K562 (cell line): ENCODE measurements at regions not wholly inside any gene's neighbourhood (a gene's known extent, or its start where the extent isn't known, plus 50 kb on each side); places are given as distances from the start of the nearest gene placed in this dataset.

Source experiments
- ATAC-seq: fragments of 200-7000 bp; cut with Tn5 transposase; 3 replicates; pipeline ENCODE4 v1.9.1; 2020; ENCODE audit warnings: moderate library complexity
- BruUV-seq: library from RNA; stranded (reverse); fragments of 400-500 nt; replicated peaks from 2 replicates; lab custom pipeline; 2021; lab: Mats Ljungman, UMichigan
- CTCF ChIA-PET: fragments of 300-600 bp; formaldehyde crosslinking; extraction: SDS; loops from one replicate; lab custom pipeline; 2021; ENCODE audit warnings: low intra/inter-chr PET ratio; lab: Yijun Ruan, JAX
- POLR2A ChIA-PET: fragments of 300-600, 350-650 bp; sonication (Branson Sonifier 250); formaldehyde crosslinking; extraction: SDS; loops from one replicate; lab custom pipeline; 2021; ENCODE audit warnings: antibody characterized with exemption, inconsistent platforms; lab: Yijun Ruan, JAX
- DNase-seq, 4 experiments: peaks; one replicate each; pipeline versions ENCODE4 v3.0.0 to v3.0.0-alpha.2; 2011 to 2018; ENCODE audit warnings: low spot score in 3 of 4, mixed read lengths in 3 of 4; ENCODE audit errors: extremely low read depth in 1 of 4
- FAIRE-seq: peaks from 2 replicates; lab custom pipeline; 2011; peaks lifted over from hg19 to GRCh38; lab: Jason Lieb, UNC
- H2AFZ ChIP-seq: 2 replicates; pipeline ENCODE4 v1.6.0; 2011; ENCODE audit warnings: low read depth, low read length, control low read depth, inconsistent platforms
- H3K27ac ChIP-seq: fragments of 200-600 bp; 3 replicates; pipeline ENCODE4 v1.8.0; 2011; ENCODE audit warnings: low read depth, mild to moderate bottlenecking, control low read depth, inconsistent platforms, low read length, moderate library complexity, mixed read lengths; ENCODE audit errors: extremely low read depth
- H3K27me3 ChIP-seq, 2 experiments: fragments of 300-600 bp in 1 of 2; 2 replicates in 1 of 2; 3 replicates in 1 of 2; pipeline versions ENCODE4 v1.6.0 to v1.8.0; 2011; ENCODE audit warnings: inconsistent platforms in 2 of 2, low read length in 2 of 2, mild to moderate bottlenecking in 1 of 2, mixed read lengths in 1 of 2, moderate library complexity in 1 of 2; ENCODE audit not compliant: control insufficient read depth in 2 of 2, insufficient read depth in 2 of 2
- H3K36me3 ChIP-seq: fragments of 300-600 bp; 3 replicates; pipeline ENCODE4 v1.8.0; 2011; ENCODE audit warnings: mild to moderate bottlenecking, low read length, inconsistent platforms; ENCODE audit not compliant: control insufficient read depth, insufficient read depth
- H3K4me1 ChIP-seq, 2 experiments: fragments of 200-600 bp in 1 of 2; replicated peaks in 1 of 2; 2 replicates in 1 of 2; 3 replicates in 1 of 2; pipeline versions ENCODE4 v1.5.1 to v1.8.0; 2011; ENCODE audit warnings: inconsistent platforms in 2 of 2, low read length in 2 of 2, mild to moderate bottlenecking in 1 of 2, mixed read lengths in 1 of 2, moderate library complexity in 1 of 2; ENCODE audit not compliant: control insufficient read depth in 2 of 2, insufficient read depth in 2 of 2
- H3K4me2 ChIP-seq: 2 replicates; pipeline ENCODE4 v1.6.1; 2011; ENCODE audit warnings: low read length, control low read depth, inconsistent platforms, mixed read lengths; ENCODE audit not compliant: insufficient read depth
- H3K4me3 ChIP-seq: fragments of 200-600 bp; sonication (generic), shearing (Covaris generic); 2 replicates; pipeline ENCODE4 v1.5.1; 2016; ENCODE audit warnings: control low read depth, inconsistent platforms
- H3K79me2 ChIP-seq: fragments of 200-600 bp; 3 replicates; pipeline ENCODE4 v1.8.0; 2011; ENCODE audit warnings: low read length, inconsistent platforms; ENCODE audit not compliant: control insufficient read depth, insufficient read depth
- H3K9ac ChIP-seq, 2 experiments: 2 replicates each; pipeline versions ENCODE4 v1.6.0 to v1.6.1; 2011; ENCODE audit warnings: low read depth in 2 of 2, low read length in 2 of 2, control low read depth in 1 of 2, inconsistent platforms in 1 of 2, mild to moderate bottlenecking in 1 of 2, mixed read lengths in 1 of 2; ENCODE audit not compliant: insufficient read depth in 1 of 2
- H3K9me1 ChIP-seq: one replicate; pipeline ENCODE4 v1.6.0; 2011; ENCODE audit warnings: inconsistent platforms, mild to moderate bottlenecking, low read length, moderate library complexity; ENCODE audit not compliant: control insufficient read depth, insufficient read depth
- H3K9me3 ChIP-seq: replicated peaks from 2 replicates; pipeline ENCODE4 v1.5.1; 2011; ENCODE audit warnings: low read depth, low read length, inconsistent platforms; ENCODE audit not compliant: control insufficient read depth, insufficient read depth
- H4K20me1 ChIP-seq: replicated peaks from 2 replicates; pipeline ENCODE4 v1.6.1; 2011; ENCODE audit warnings: low read length, inconsistent platforms, mixed read lengths; ENCODE audit not compliant: control insufficient read depth, insufficient read depth
- DPF2 ChIP-seq: fragments of 450-650 bp; IDR thresholded peaks from 2 replicates; pipeline ENCODE4 v1.6.1; 2016
- EZH2 ChIP-seq: IDR thresholded peaks from 2 replicates; pipeline ENCODE4 v1.6.1; 2012; ENCODE audit warnings: low read depth, mild to moderate bottlenecking, inconsistent platforms, low read length, borderline replicate concordance
- FOXM1 ChIP-seq, 2 experiments: fragments of 450-650 bp in 1 of 2; sonication (generic) in 1 of 2; formaldehyde crosslinking in 1 of 2; IDR thresholded peaks; 2 replicates each; pipeline versions ENCODE4 v1.6.1 to v1.9.0; 2017 to 2022; ENCODE audit warnings: low read depth in 2 of 2, mild to moderate bottlenecking in 2 of 2, missing genetic modification reagents in 1 of 2, moderate library complexity in 1 of 2
- HDAC2 ChIP-seq: fragments of 450-650 bp; IDR thresholded peaks from 2 replicates; pipeline ENCODE4 v1.6.1; 2016; ENCODE audit warnings: mild to moderate bottlenecking
- MXI1 ChIP-seq: IDR thresholded peaks from 2 replicates; pipeline ENCODE4 v1.6.1; 2011; ENCODE audit warnings: low read depth, mild to moderate bottlenecking, improper control_type of control experiment, low read length
- PTTG1 ChIP-seq: fragments of 450-650 bp; IDR thresholded peaks from 2 replicates; pipeline ENCODE4 v1.6.1; 2016; ENCODE audit warnings: low read depth, mild to moderate bottlenecking, missing genetic modification characterization, missing compliant biosample characterization
- RUNX1 ChIP-seq: sonication (generic); IDR thresholded peaks from 2 replicates; pipeline ENCODE4 v1.6.1; 2016; ENCODE audit warnings: antibody characterized with exemption, low read depth
- SMARCE1 ChIP-seq: fragments of 450-650 bp; IDR thresholded peaks from 2 replicates; pipeline ENCODE4 v1.7.1; 2016; ENCODE audit warnings: mild to moderate bottlenecking
- SRSF1 ChIP-seq: fragments of 200-400 bp; formaldehyde crosslinking; IDR thresholded peaks from 2 replicates; pipeline ENCODE4 v1.6.1; 2017; ENCODE audit warnings: mild to moderate bottlenecking, low read depth, low read length, moderate library complexity
- WHSC1 ChIP-seq: IDR thresholded peaks from one replicate; pipeline ENCODE4 v1.6.1; 2012; ENCODE audit warnings: low read length, control low read depth, inconsistent platforms
- ZNF57 ChIP-seq: fragments of 450-650 bp; formaldehyde crosslinking; IDR thresholded peaks from 2 replicates; pipeline ENCODE4 v1.4.0; 2020; ENCODE audit warnings: mild to moderate bottlenecking, moderate library complexity
- ZNF707 ChIP-seq: fragments of 250-450 bp; sonication (Bioruptor Pico); conservative IDR thresholded peaks from 2 replicates; pipeline ENCODE4 v1.8.0; 2022; ENCODE audit warnings: inconsistent platforms, mild to moderate bottlenecking, moderate library complexity
- WGBS: fragments of 100-300 bp; shearing (Covaris generic); methylation state at CpG from one replicate; pipeline ENCODE4 v1.1.6; 2016; ENCODE audit warnings: low coverage, mixed read lengths; ENCODE audit not compliant: insufficient coverage; ENCODE audit errors: missing lambda C conversion rate; 5-methylcytosine and 5-hydroxymethylcytosine counted together
- in situ Hi-C: fragments of 300-500 bp; cut with MboI; formaldehyde crosslinking; loops from 4 replicates; pipeline ENCODE4 v1.15.0; 2018; ENCODE audit warnings: inconsistent platforms, mixed read lengths
- intact Hi-C: fragments of 100-400 bp; cut with micrococcal nuclease; formaldehyde crosslinking; loops from 2 replicates; pipeline ENCODE4 v1.14.2; 2022
- TF ChIP-seq, protein P1 (sequence below): fragments of 450-650 bp; IDR thresholded peaks from 2 replicates; pipeline ENCODE4 v1.7.0; 2016; ENCODE audit warnings: borderline replicate concordance
- TF ChIP-seq, protein P2 (sequence below), 2 experiments: IDR thresholded peaks in 1 of 2; conservative IDR thresholded peaks in 1 of 2; 2 replicates each; pipeline ENCODE4 v1.6.1; 2016; ENCODE audit warnings: low read depth in 2 of 2, mild to moderate bottlenecking in 1 of 2, missing compliant biosample characterization in 1 of 2, missing genetic modification characterization in 1 of 2, moderate library complexity in 1 of 2
- TF ChIP-seq, protein P3 (sequence below): fragments of 250-450 bp; sonication (Bioruptor Pico); IDR thresholded peaks from 2 replicates; pipeline ENCODE4 v1.5.1; 2021; ENCODE audit warnings: mild to moderate bottlenecking

DNA sequence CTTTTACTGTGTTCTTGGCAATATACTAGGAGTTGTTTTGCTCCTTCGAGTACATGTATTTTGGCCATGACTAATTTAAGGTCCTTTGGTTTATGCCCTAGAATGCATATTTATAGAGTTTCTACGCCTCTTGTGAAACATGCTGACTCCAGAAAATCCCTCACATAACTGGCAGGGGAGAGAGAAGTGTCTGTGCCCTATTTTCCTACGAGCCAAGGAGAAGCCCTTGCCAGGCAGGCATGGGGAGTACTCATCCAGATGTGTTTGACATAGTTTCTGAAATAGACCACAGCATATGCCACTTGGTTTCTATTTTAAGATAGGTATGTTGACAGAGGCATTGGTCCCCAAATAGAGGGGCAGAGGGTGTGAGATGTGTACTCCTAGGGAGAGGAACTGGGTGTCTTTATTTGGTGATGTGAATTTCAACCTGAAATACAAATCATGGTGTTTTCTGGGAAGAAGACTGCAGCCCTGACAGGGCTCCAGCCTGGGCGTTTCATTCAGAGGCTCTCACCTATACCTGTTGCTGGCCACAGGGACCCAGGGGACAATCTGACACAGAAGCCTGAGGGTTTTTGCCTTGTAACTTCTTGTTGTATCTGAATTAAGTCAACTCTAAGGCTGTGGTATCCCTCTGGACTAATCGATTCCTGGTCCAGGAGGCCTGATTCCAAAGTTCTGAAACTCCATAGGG, 267.8 kb upstream of the C2CD4B start:
- H3K9ac ChIP-seq = no peak overlapping the region
- H3K27me3 ChIP-seq = peaks cover 3 to 6% of the 10 kb centered on the region in 2 experiments; a peak in 2 of 5 replicates
- H2AFZ ChIP-seq = no peak overlapping the region
- TF ChIP-seq WHSC1 = no peak
- TF ChIP-seq, protein P1, sequence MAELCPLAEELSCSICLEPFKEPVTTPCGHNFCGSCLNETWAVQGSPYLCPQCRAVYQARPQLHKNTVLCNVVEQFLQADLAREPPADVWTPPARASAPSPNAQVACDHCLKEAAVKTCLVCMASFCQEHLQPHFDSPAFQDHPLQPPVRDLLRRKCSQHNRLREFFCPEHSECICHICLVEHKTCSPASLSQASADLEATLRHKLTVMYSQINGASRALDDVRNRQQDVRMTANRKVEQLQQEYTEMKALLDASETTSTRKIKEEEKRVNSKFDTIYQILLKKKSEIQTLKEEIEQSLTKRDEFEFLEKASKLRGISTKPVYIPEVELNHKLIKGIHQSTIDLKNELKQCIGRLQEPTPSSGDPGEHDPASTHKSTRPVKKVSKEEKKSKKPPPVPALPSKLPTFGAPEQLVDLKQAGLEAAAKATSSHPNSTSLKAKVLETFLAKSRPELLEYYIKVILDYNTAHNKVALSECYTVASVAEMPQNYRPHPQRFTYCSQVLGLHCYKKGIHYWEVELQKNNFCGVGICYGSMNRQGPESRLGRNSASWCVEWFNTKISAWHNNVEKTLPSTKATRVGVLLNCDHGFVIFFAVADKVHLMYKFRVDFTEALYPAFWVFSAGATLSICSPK = no peak
- TF ChIP-seq RUNX1 = no peak
- TF ChIP-seq MXI1 = no peak
- TF ChIP-seq ZNF707 (CRISPR knock-in tag) = no peak
- no peak for TF ChIP-seq FOXM1 (IDR thresholded peaks at IDR 0.05; ENCODE audit: low read depth)
- no peak for TF ChIP-seq FOXM1 (CRISPR knock-in tag; IDR thresholded peaks at IDR 0.05; ENCODE audit: low read depth)
- no peak for TF ChIP-seq EZH2
- TF ChIP-seq, protein P2, sequence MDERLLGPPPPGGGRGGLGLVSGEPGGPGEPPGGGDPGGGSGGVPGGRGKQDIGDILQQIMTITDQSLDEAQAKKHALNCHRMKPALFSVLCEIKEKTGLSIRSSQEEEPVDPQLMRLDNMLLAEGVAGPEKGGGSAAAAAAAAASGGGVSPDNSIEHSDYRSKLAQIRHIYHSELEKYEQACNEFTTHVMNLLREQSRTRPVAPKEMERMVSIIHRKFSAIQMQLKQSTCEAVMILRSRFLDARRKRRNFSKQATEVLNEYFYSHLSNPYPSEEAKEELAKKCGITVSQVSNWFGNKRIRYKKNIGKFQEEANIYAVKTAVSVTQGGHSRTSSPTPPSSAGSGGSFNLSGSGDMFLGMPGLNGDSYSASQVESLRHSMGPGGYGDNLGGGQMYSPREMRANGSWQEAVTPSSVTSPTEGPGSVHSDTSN (CRISPR knock-in tag; IDR thresholded peaks at IDR 0.05; ENCODE audit: low read depth) = no peak
- TF ChIP-seq, protein P2 (tag; conservative IDR thresholded peaks at IDR 0.05; ENCODE audit: low read depth) = no peak
- no peak for TF ChIP-seq SRSF1
- TF ChIP-seq HDAC2 = no peak
- no peak for TF ChIP-seq DPF2
- TF ChIP-seq SMARCE1 = no peak
- no peak for TF ChIP-seq PTTG1
- TF ChIP-seq, protein P3, sequence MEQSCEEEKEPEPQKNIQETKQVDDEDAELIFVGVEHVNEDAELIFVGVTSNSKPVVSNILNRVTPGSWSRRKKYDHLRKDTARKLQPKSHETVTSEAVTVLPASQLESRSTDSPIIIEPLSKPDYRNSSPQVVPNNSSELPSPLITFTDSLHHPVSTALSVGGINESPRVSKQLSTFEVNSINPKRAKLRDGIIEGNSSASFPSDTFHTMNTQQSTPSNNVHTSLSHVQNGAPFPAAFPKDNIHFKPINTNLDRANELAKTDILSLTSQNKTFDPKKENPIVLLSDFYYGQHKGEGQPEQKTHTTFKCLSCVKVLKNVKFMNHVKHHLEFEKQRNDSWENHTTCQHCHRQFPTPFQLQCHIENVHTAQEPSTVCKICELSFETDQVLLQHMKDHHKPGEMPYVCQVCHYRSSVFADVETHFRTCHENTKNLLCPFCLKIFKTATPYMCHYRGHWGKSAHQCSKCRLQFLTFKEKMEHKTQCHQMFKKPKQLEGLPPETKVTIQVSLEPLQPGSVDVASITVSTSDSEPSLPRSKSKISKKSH (CRISPR knock-in tag) = no peak
- TF ChIP-seq ZNF57 (CRISPR knock-in tag) = no peak
- TF ChIP-seq, all 486 proteins: peak for 0
- Histone ChIP-seq H3K4me3 (no peak overlapping the region), H4K20me1 (no peaks in the 10 kb centered on the region), H3K9me1 (no peaks in the 10 kb centered on the region), H3K27ac (no peak overlapping the region), H3K79me2 (no peaks in the 10 kb centered on the region), H3K36me3 (no peaks in the 10 kb centered on the region), H3K9me3 (no peaks in the 10 kb centered on the region), H3K4me2 (no peak overlapping the region), H3K4me1 (no peaks in the 10 kb centered on the region)
- BruUV-seq = no TSS peak
- intact Hi-C loops (no loop called here), in situ Hi-C loops (no loop called here)
- 0% methylated on average over 5 of the region's 5 CpGs for WGBS
- POLR2A ChIA-PET = no interaction called here
- DNase-seq = no peak
- CTCF ChIA-PET = no interaction called here
- FAIRE-seq = no peak
- no peak for ATAC-seq
